ENCODE measurements at regions not wholly inside any gene's neighbourhood (a gene's known extent, or its start where the extent isn't known, plus 50 kb on each side); places are given as distances from the start of the nearest gene placed in this dataset.

DNA sequence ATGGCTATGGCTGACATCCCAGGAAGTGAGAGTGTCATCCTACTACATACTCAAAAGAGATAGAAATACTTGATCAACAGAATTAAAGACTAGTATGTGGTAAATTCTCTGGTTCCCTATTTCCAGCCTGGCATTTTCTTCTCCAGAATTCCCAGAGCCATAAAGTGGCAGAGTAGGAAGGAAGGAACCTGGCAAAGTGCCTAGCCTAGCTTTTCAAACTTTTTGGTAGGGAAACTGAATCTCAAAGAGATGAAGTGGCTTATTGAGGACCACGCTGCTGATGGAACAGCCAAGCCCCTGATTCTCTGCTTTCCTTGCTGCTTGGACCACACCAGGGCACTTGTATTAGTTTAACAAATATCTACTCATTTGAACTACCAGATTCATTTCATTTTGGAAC lies 312.4 kb upstream of the RORA start:
- Histone ChIP-seq H3K9me3 (ENCODE audit: insufficient read depth, low read depth, low read length) (no peaks in the 10 kb centered on the region), H3K18ac (ENCODE audit: low read length) (no peak overlapping the region), H3K4me3 (ENCODE audit: low read depth, low read length) (no peak overlapping the region), H4K91ac (ENCODE audit: low read depth, low read length) (no peak overlapping the region), H3K23ac (ENCODE audit: low read length) (no peak overlapping the region), H3K36me3 (ENCODE audit: control insufficient read depth in 1 of 2, insufficient read depth in 2 of 2, low read length in 2 of 2) (no peaks in the 10 kb centered on the region), H3K79me1 (ENCODE audit: low read length) (no peaks in the 10 kb centered on the region), H2AFZ (ENCODE audit: insufficient read depth, low read length, poor library complexity) (no peak overlapping the region), H2AK5ac (ENCODE audit: low read length) (no peak overlapping the region), H4K12ac (ENCODE audit: low read depth, low read length) (no peak overlapping the region), H3K27ac (ENCODE audit: low read depth, low read length) (no peak overlapping the region), H4K8ac (ENCODE audit: low read depth, low read length) (no peak overlapping the region), H2BK120ac (ENCODE audit: insufficient read depth, low read length, poor library complexity) (no peak overlapping the region), H2BK5ac (ENCODE audit: low read depth, low read length, poor library complexity) (no peak overlapping the region), H3K9ac (ENCODE audit: low read length) (no peak overlapping the region), H3K4me1 (ENCODE audit: control insufficient read depth in 1 of 2, insufficient read depth in 2 of 2, low read length in 2 of 2) (no peaks in the 10 kb centered on the region), H2BK12ac (ENCODE audit: low read length) (no peak overlapping the region), H3K79me2 (ENCODE audit: control insufficient read depth, insufficient read depth, low read length, poor library complexity) (no peaks in the 10 kb centered on the region), H3K4me2 (ENCODE audit: low read length) (no peak overlapping the region), H3K14ac (ENCODE audit: low read length) (no peak overlapping the region), H3K27me3 (ENCODE audit: insufficient read depth, low read length) (no peaks in the 10 kb centered on the region), H3K4ac (ENCODE audit: low read depth, low read length) (no peak overlapping the region)
- no CpG with 5 or more reads among the region's 1 CpG for WGBS (ENCODE audit: extremely low coverage, insufficient coverage, insufficient read length)
- no peak for DNase-seq

DNA sequence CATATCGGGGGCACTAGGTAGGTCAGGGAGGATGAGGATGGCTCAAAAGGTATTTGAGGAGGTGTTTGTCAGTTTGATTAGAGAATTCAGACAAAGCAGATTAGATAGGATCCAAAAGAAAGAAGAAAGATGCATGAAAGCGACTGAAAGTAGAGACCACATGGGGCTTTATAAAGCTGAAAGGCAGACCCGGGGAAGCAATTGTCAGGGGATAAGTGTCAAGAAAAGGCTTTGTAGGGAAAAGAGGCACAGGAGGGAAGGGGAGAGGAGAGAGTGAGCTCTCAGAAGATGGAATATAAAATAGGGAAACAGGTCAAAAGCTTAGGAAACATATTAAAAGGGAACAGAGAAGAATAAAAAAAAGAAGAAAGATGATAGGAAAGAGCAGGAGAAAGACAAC lies 308.2 kb upstream of the RORA start:
- H3K27me3 ChIP-seq (ENCODE audit: insufficient read depth, low read length): no peaks in the 10 kb centered on the region
- H3K79me1 ChIP-seq (ENCODE audit: low read length): no peaks in the 10 kb centered on the region
- no peak overlapping the region for H3K4ac ChIP-seq (ENCODE audit: low read depth, low read length)
- H3K23ac ChIP-seq (ENCODE audit: low read length): no peak overlapping the region
- H2BK12ac ChIP-seq (ENCODE audit: low read length): no peak overlapping the region
- no peak overlapping the region for H3K9ac ChIP-seq (ENCODE audit: low read length)
- no peak overlapping the region for H4K91ac ChIP-seq (ENCODE audit: low read depth, low read length)
- no peak overlapping the region for H2AFZ ChIP-seq (ENCODE audit: insufficient read depth, low read length, poor library complexity)
- H3K4me1 ChIP-seq (ENCODE audit: control insufficient read depth in 1 of 2, insufficient read depth in 2 of 2, low read length in 2 of 2): no peaks in the 10 kb centered on the region
- no peak overlapping the region for H3K27ac ChIP-seq (ENCODE audit: low read depth, low read length)
- no peaks in the 10 kb centered on the region for H3K36me3 ChIP-seq (ENCODE audit: control insufficient read depth in 1 of 2, insufficient read depth in 2 of 2, low read length in 2 of 2)
- no peak overlapping the region for H3K4me2 ChIP-seq (ENCODE audit: low read length)
- no peak overlapping the region for H4K12ac ChIP-seq (ENCODE audit: low read depth, low read length)
- H3K18ac ChIP-seq (ENCODE audit: low read length): no peak overlapping the region
- no peaks in the 10 kb centered on the region for H3K79me2 ChIP-seq (ENCODE audit: control insufficient read depth, insufficient read depth, low read length, poor library complexity)
- H3K9me3 ChIP-seq (ENCODE audit: insufficient read depth, low read depth, low read length): peaks cover 2% of the 10 kb centered on the region
- WGBS (ENCODE audit: extremely low coverage, insufficient coverage, insufficient read length): no CpG with 5 or more reads among the region's 3 CpGs
- H2AK5ac ChIP-seq (ENCODE audit: low read length): no peak overlapping the region
- H3K4me3 ChIP-seq (ENCODE audit: low read depth, low read length): no peak overlapping the region
- H3K14ac ChIP-seq (ENCODE audit: low read length): no peak overlapping the region
- no peak overlapping the region for H4K8ac ChIP-seq (ENCODE audit: low read depth, low read length)
- no peak overlapping the region for H2BK5ac ChIP-seq (ENCODE audit: low read depth, low read length, poor library complexity)
- no peak for DNase-seq
- no peak overlapping the region for H2BK120ac ChIP-seq (ENCODE audit: insufficient read depth, low read length, poor library complexity)

DNA sequence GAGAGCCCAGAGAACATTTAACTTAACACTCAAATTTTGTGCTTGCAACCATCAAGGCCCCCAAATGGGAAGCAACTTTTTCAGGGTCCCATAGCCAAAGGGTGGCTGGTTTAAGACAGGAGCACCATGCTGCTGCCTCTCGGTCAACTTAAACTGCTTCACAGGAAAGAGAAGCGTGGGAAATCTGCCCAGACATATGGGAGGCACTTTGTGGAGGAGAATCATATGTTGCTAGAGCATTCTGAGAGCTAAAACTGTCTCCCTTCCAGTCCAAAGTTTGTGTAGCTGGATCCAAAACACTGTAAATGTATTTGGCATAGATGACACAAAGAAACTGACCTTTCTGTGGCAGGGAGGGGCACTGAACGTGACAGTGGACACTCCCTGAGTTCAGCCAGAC lies 305.9 kb upstream of the RORA start:
- no peak overlapping the region for H2BK120ac ChIP-seq (ENCODE audit: insufficient read depth, low read length, poor library complexity)
- no peak overlapping the region for H2AFZ ChIP-seq (ENCODE audit: insufficient read depth, low read length, poor library complexity)
- H3K18ac ChIP-seq (ENCODE audit: low read length): no peak overlapping the region
- H2AK5ac ChIP-seq (ENCODE audit: low read length): no peak overlapping the region
- DNase-seq: no peak
- H3K4me2 ChIP-seq (ENCODE audit: low read length): no peak overlapping the region
- H2BK12ac ChIP-seq (ENCODE audit: low read length): no peak overlapping the region
- H3K4me3 ChIP-seq (ENCODE audit: low read depth, low read length): no peak overlapping the region
- no peak overlapping the region for H3K4ac ChIP-seq (ENCODE audit: low read depth, low read length)
- H4K91ac ChIP-seq (ENCODE audit: low read depth, low read length): no peak overlapping the region
- H3K27me3 ChIP-seq (ENCODE audit: insufficient read depth, low read length): no peaks in the 10 kb centered on the region
- no peak overlapping the region for H3K14ac ChIP-seq (ENCODE audit: low read length)
- H3K4me1 ChIP-seq (ENCODE audit: control insufficient read depth in 1 of 2, insufficient read depth in 2 of 2, low read length in 2 of 2): no peaks in the 10 kb centered on the region
- no peaks in the 10 kb centered on the region for H3K79me1 ChIP-seq (ENCODE audit: low read length)
- no peaks in the 10 kb centered on the region for H3K36me3 ChIP-seq (ENCODE audit: control insufficient read depth in 1 of 2, insufficient read depth in 2 of 2, low read length in 2 of 2)
- H3K9ac ChIP-seq (ENCODE audit: low read length): no peak overlapping the region
- H3K79me2 ChIP-seq (ENCODE audit: control insufficient read depth, insufficient read depth, low read length, poor library complexity): no peaks in the 10 kb centered on the region
- H3K27ac ChIP-seq (ENCODE audit: low read depth, low read length): no peak overlapping the region
- H2BK5ac ChIP-seq (ENCODE audit: low read depth, low read length, poor library complexity): no peak overlapping the region
- no peak overlapping the region for H3K23ac ChIP-seq (ENCODE audit: low read length)
- no peak overlapping the region for H4K8ac ChIP-seq (ENCODE audit: low read depth, low read length)
- H4K12ac ChIP-seq (ENCODE audit: low read depth, low read length): no peak overlapping the region
- no CpG with 5 or more reads among the region's 3 CpGs for WGBS (ENCODE audit: extremely low coverage, insufficient coverage, insufficient read length)
- H3K9me3 ChIP-seq (ENCODE audit: insufficient read depth, low read depth, low read length): peaks cover 2% of the 10 kb centered on the region

GRCh38 chr15:61530769-61531168 lies 301.7 kb upstream of the RORA start:
- Histone ChIP-seq H3K27ac (ENCODE audit: low read depth, low read length) (no peak overlapping the region), H3K27me3 (ENCODE audit: insufficient read depth, low read length) (no peaks in the 10 kb centered on the region), H2BK12ac (ENCODE audit: low read length) (no peak overlapping the region), H3K79me2 (ENCODE audit: control insufficient read depth, insufficient read depth, low read length, poor library complexity) (no peaks in the 10 kb centered on the region), H3K36me3 (ENCODE audit: control insufficient read depth in 1 of 2, insufficient read depth in 2 of 2, low read length in 2 of 2) (no peaks in the 10 kb centered on the region), H4K8ac (ENCODE audit: low read depth, low read length) (no peak overlapping the region), H2BK5ac (ENCODE audit: low read depth, low read length, poor library complexity) (no peak overlapping the region), H3K4ac (ENCODE audit: low read depth, low read length) (no peak overlapping the region), H4K91ac (ENCODE audit: low read depth, low read length) (no peak overlapping the region), H3K23ac (ENCODE audit: low read length) (no peak overlapping the region), H2AFZ (ENCODE audit: insufficient read depth, low read length, poor library complexity) (no peak overlapping the region), H3K4me2 (ENCODE audit: low read length) (no peak overlapping the region), H3K18ac (ENCODE audit: low read length) (no peak overlapping the region), H3K4me3 (ENCODE audit: low read depth, low read length) (no peak overlapping the region), H3K79me1 (ENCODE audit: low read length) (peaks cover 2% of the 10 kb centered on the region), H3K9me3 (ENCODE audit: insufficient read depth, low read depth, low read length) (peaks cover 2% of the 10 kb centered on the region), H2BK120ac (ENCODE audit: insufficient read depth, low read length, poor library complexity) (no peak overlapping the region), H3K9ac (ENCODE audit: low read length) (no peak overlapping the region), H4K12ac (ENCODE audit: low read depth, low read length) (no peak overlapping the region), H2AK5ac (ENCODE audit: low read length) (no peak overlapping the region), H3K4me1 (ENCODE audit: control insufficient read depth in 1 of 2, insufficient read depth in 2 of 2, low read length in 2 of 2) (peaks cover 6 to 8% of the 10 kb centered on the region in 2 experiments), H3K14ac (ENCODE audit: low read length) (no peak overlapping the region)
- DNase-seq: no peak
- no CpG with 5 or more reads among the region's 2 CpGs for WGBS (ENCODE audit: extremely low coverage, insufficient coverage, insufficient read length)

Measured in trophoblast cell (in vitro differentiated cells and primary cell).